HL-60 (cell line): ENCODE measurements at regions not wholly inside any gene's neighbourhood (a gene's known extent, or its start where the extent isn't known, plus 50 kb on each side); places are given as distances from the start of the nearest gene placed in this dataset.

Experiments
- GABPA ChIP-seq: IDR thresholded peaks from 2 replicates; pipeline ENCODE4 v1.6.1; 2012; ENCODE audit warnings: low read depth
- SPI1 ChIP-seq: IDR thresholded peaks from 2 replicates; pipeline ENCODE4 v1.6.1; 2012; ENCODE audit warnings: low read depth, mild to moderate bottlenecking, borderline replicate concordance
- TF ChIP-seq, protein P1 (sequence below): IDR thresholded peaks from one replicate; pipeline ENCODE4 v1.5.1; 2011; ENCODE audit warnings: low read length, control low read depth, inconsistent platforms; ENCODE audit not compliant: insufficient read depth

DNA sequence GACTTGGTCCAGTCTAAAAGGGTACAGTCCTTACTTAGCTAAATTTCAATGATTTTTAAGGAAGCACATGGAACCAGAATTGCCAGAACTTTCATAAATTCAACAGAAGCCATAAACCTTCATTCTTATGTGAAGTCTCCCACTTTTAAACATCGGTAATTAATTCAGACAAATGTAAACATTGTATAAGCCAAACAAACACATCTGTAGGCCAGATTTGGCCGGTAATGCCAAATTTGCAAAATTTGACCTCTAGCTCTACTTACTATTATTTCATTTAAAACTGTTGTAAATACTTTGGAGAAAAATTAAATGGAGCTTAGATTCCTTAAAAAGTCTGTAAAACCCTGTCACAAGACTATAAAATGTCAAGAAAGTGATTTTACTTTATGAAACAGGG, 83.2 kb upstream of the GALNT5 start:
- TF ChIP-seq SPI1 (no peak), GABPA (no peak)
- TF ChIP-seq, protein P1, sequence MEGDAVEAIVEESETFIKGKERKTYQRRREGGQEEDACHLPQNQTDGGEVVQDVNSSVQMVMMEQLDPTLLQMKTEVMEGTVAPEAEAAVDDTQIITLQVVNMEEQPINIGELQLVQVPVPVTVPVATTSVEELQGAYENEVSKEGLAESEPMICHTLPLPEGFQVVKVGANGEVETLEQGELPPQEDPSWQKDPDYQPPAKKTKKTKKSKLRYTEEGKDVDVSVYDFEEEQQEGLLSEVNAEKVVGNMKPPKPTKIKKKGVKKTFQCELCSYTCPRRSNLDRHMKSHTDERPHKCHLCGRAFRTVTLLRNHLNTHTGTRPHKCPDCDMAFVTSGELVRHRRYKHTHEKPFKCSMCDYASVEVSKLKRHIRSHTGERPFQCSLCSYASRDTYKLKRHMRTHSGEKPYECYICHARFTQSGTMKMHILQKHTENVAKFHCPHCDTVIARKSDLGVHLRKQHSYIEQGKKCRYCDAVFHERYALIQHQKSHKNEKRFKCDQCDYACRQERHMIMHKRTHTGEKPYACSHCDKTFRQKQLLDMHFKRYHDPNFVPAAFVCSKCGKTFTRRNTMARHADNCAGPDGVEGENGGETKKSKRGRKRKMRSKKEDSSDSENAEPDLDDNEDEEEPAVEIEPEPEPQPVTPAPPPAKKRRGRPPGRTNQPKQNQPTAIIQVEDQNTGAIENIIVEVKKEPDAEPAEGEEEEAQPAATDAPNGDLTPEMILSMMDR = no peak
